CD14-positive monocyte (primary cell): ENCODE measurements at regions not wholly inside any gene's neighbourhood (a gene's known extent, or its start where the extent isn't known, plus 50 kb on each side); places are given as distances from the start of the nearest gene placed in this dataset.
"Not testable (repeated sequence)": the region's sequence is repeated elsewhere in the genome, so short reads cannot be mapped to it uniquely, and the experiment has no call there.

Experiments
- DNase-seq, 3 donors: peaks; one replicate each; pipeline ENCODE4 v3.0.0-alpha.2; 2011 to 2022
- H2AFZ ChIP-seq: 2 replicates; pipeline ENCODE4 v1.6.0; 2012; ENCODE audit warnings: mild to moderate bottlenecking, low read depth, low read length, inconsistent platforms; ENCODE audit not compliant: insufficient read depth, poor library complexity, severe bottlenecking
- H3K27ac ChIP-seq, 2 donors: 1 replicate in 1 of 2; 2 replicates in 1 of 2; pipeline ENCODE4 v1.5.1; 2012 to 2013; ENCODE audit warnings: low read length in 2 of 2, control low read depth in 1 of 2, inconsistent platforms in 1 of 2, low read depth in 1 of 2, mild to moderate bottlenecking in 1 of 2
- H3K27me3 ChIP-seq, 2 donors: one replicate each; pipeline versions ENCODE4 v1.6.0 to v1.6.1; 2011 to 2013; ENCODE audit warnings: low read length in 2 of 2; ENCODE audit not compliant: control insufficient read depth in 2 of 2, insufficient read depth in 2 of 2
- H3K36me3 ChIP-seq, 2 donors: replicated peaks in 1 of 2; 1 replicate in 1 of 2; 2 replicates in 1 of 2; pipeline versions ENCODE4 v1.5.1 to v1.6.1; 2012 to 2013; ENCODE audit warnings: low read length in 2 of 2, control low read depth in 1 of 2, inconsistent platforms in 1 of 2, mild to moderate bottlenecking in 1 of 2; ENCODE audit not compliant: insufficient read depth in 2 of 2, control insufficient read depth in 1 of 2
- H3K4me1 ChIP-seq, 2 donors: 1 replicate in 1 of 2; 2 replicates in 1 of 2; pipeline versions ENCODE4 v1.5.1 to v1.6.1; 2012 to 2013; ENCODE audit warnings: low read length in 2 of 2, control low read depth in 1 of 2, inconsistent platforms in 1 of 2, mild to moderate bottlenecking in 1 of 2, moderate library complexity in 1 of 2; ENCODE audit not compliant: insufficient read depth in 2 of 2, control insufficient read depth in 1 of 2
- H3K4me2 ChIP-seq: replicated peaks from 2 replicates; pipeline ENCODE3; 2012; ENCODE audit warnings: low read length, moderate library complexity, mild to moderate bottlenecking; ENCODE audit not compliant: poor library complexity, severe bottlenecking; ENCODE audit errors: extremely low read depth
- H3K4me3 ChIP-seq, 3 experiments: fragments of 200-600 bp in 1 of 3; sonication (generic) in 1 of 3; replicated peaks in 1 of 3; 1 replicate in 2 of 3; 2 replicates in 1 of 3; pipeline ENCODE4 v1.5.1; 2011 to 2013; ENCODE audit warnings: low read length in 3 of 3, mild to moderate bottlenecking in 3 of 3, control low read depth in 2 of 3, low read depth in 2 of 3, inconsistent platforms in 1 of 3, moderate library complexity in 1 of 3
- H3K79me2 ChIP-seq: 2 replicates; pipeline ENCODE4 v1.6.0; 2012; ENCODE audit warnings: mild to moderate bottlenecking, control low read depth, inconsistent platforms, low read length, moderate library complexity; ENCODE audit not compliant: insufficient read depth
- H3K9ac ChIP-seq: 2 replicates; pipeline ENCODE4 v1.6.0; 2017; ENCODE audit warnings: low read length, mild to moderate bottlenecking; ENCODE audit not compliant: insufficient read depth, poor library complexity, severe bottlenecking
- H3K9me3 ChIP-seq, 2 donors: replicated peaks in 1 of 2; 1 replicate in 1 of 2; 2 replicates in 1 of 2; pipeline versions ENCODE4 v1.5.1 to v1.6.1; 2012 to 2013; ENCODE audit warnings: low read length in 2 of 2, control low read depth in 1 of 2; ENCODE audit not compliant: control insufficient read depth in 1 of 2, insufficient read depth in 1 of 2
- H4K20me1 ChIP-seq: 2 replicates; pipeline ENCODE4 v1.6.0; 2012; ENCODE audit warnings: mild to moderate bottlenecking, low read length, control low read depth, moderate library complexity; ENCODE audit not compliant: insufficient read depth
- H3K27ac Mint-ChIP-seq, 7 donors: one replicate each; pipeline ENCODE4 v1.8.0; 2020; ENCODE audit warnings: mild to moderate bottlenecking in 7 of 7, mixed read lengths in 7 of 7, moderate library complexity in 6 of 7, inconsistent platforms in 2 of 7
- H3K27me3 Mint-ChIP-seq, 3 donors: one replicate each; pipeline ENCODE4 v1.8.0; 2021 to 2022; ENCODE audit warnings: low read depth in 3 of 3, mild to moderate bottlenecking in 3 of 3, mixed read lengths in 3 of 3, moderate library complexity in 3 of 3, inconsistent platforms in 1 of 3
- H3K36me3 Mint-ChIP-seq, 2 donors: one replicate each; pipeline ENCODE4 v1.8.0; 2020; ENCODE audit warnings: mixed read lengths in 2 of 2, inconsistent platforms in 1 of 2, mild to moderate bottlenecking in 1 of 2
- H3K4me1 Mint-ChIP-seq: one replicate; pipeline ENCODE4 v1.8.0; 2020; ENCODE audit warnings: mild to moderate bottlenecking, mixed read lengths
- H3K4me3 Mint-ChIP-seq, 2 donors: one replicate each; pipeline ENCODE4 v1.8.0; 2020; ENCODE audit warnings: mild to moderate bottlenecking in 2 of 2, mixed read lengths in 2 of 2, moderate library complexity in 1 of 2
- H3K9me3 Mint-ChIP-seq, 7 donors: one replicate each; pipeline ENCODE4 v1.8.0; 2020 to 2022; ENCODE audit warnings: mixed read lengths in 7 of 7, mild to moderate bottlenecking in 6 of 7, moderate library complexity in 6 of 7, inconsistent platforms in 2 of 7
- CTCF ChIP-seq: fragments of 200-600 bp; IDR thresholded peaks from one replicate; pipeline ENCODE4 v1.8.0; 2022; ENCODE audit warnings: antibody characterized with exemption, mild to moderate bottlenecking
- WGBS: methylation state at CpG from one replicate; pipeline ENCODE4 v1.1.5; 2013; ENCODE audit warnings: missing lambda C conversion rate; ENCODE audit not compliant: insufficient coverage; 5-methylcytosine and 5-hydroxymethylcytosine counted together
- intact Hi-C, 2 donors: fragments of 100-400 bp; cut with micrococcal nuclease; formaldehyde crosslinking; loops; one replicate each; pipeline versions ENCODE4 v1.15.0 to v1.15.1; 2023

GRCh38 chr10:108608860-108609259 lies 1314.5 kb downstream of the XPNPEP1 start:
- no peak overlapping the region for H3K4me3 Mint-ChIP-seq
- Histone ChIP-seq H3K79me2 (no peaks in the 10 kb centered on the region), H3K27ac (no peak overlapping the region), H3K4me3 (no peak overlapping the region), H3K4me1 (no peaks in the 10 kb centered on the region), H4K20me1 (no peaks in the 10 kb centered on the region), H3K9ac (no peak overlapping the region), H2AFZ (no peak overlapping the region), H3K36me3 (no peaks in the 10 kb centered on the region), H3K9me3 (no peaks in the 10 kb centered on the region), H3K4me2 (no peak overlapping the region), H3K27me3 (no peaks in the 10 kb centered on the region)
- no peak for DNase-seq
- no peaks in the 10 kb centered on the region for H3K4me1 Mint-ChIP-seq
- H3K9me3 Mint-ChIP-seq = peaks cover 0 to 6% (median 3%) of the 10 kb centered on the region in 7 donors
- H3K27ac Mint-ChIP-seq = no peak overlapping the region
- no peaks in the 10 kb centered on the region for H3K36me3 Mint-ChIP-seq
- TF ChIP-seq CTCF = no peak
- no CpG with 5 or more reads among the region's 1 CpG for WGBS
- intact Hi-C loops = no loop called here
- H3K27me3 Mint-ChIP-seq = no peaks in the 10 kb centered on the region

DNA sequence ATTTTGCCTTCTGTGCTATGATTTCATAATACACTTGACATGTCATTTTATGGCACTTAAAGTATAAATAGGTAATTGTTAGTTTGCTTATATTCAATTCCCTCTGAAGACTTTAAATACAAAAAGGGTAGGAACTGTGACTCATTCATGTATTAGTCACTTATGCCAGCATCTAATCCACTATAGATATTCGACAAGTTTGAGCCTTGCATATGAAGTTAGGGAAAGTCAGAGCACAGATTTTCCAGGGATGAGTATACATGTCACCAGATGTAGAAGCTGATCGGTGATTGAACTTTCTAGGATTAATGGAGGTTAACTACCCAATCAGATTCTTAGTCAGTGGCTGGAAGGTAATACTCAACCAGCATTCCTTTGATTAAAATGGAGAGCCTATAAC lies 1321.5 kb downstream of the XPNPEP1 start:
- no peak overlapping the region for H2AFZ ChIP-seq
- H3K4me2 ChIP-seq = no peak overlapping the region
- no peak overlapping the region for H3K4me3 ChIP-seq
- H3K27ac ChIP-seq = no peak overlapping the region
- WGBS = no CpG with 5 or more reads among the region's 2 CpGs
- Mint-ChIP-seq H3K27me3 (peaks cover 0 to 4% (median 0%) of the 10 kb centered on the region in 3 donors), H3K4me1 (peaks cover 5% of the 10 kb centered on the region), H3K4me3 (no peak overlapping the region), H3K9me3 (peaks cover 0 to 7% (median 2%) of the 10 kb centered on the region in 7 donors), H3K36me3 (no peaks in the 10 kb centered on the region), H3K27ac (no peak overlapping the region)
- no peak overlapping the region for H3K9ac ChIP-seq
- H3K36me3 ChIP-seq = no peaks in the 10 kb centered on the region
- no peak for TF ChIP-seq CTCF
- no peaks in the 10 kb centered on the region for H3K27me3 ChIP-seq
- no peaks in the 10 kb centered on the region for H3K79me2 ChIP-seq
- DNase-seq = no peak
- H3K4me1 ChIP-seq = no peaks in the 10 kb centered on the region
- intact Hi-C loops = no loop called here
- no peaks in the 10 kb centered on the region for H3K9me3 ChIP-seq
- H4K20me1 ChIP-seq = no peaks in the 10 kb centered on the region

- H3K4me3 ChIP-seq, H3K27me3 Mint-ChIP-seq, H3K9me3 Mint-ChIP-seq, H3K4me1 Mint-ChIP-seq, H3K4me1 ChIP-seq, H3K27me3 ChIP-seq, H3K27ac Mint-ChIP-seq, H3K79me2 ChIP-seq, DNase-seq, H3K9me3 ChIP-seq, H3K4me2 ChIP-seq, H3K9ac ChIP-seq, H3K36me3 Mint-ChIP-seq, H2AFZ ChIP-seq, H3K4me3 Mint-ChIP-seq, H3K27ac ChIP-seq, intact Hi-C loops, H3K36me3 ChIP-seq, H4K20me1 ChIP-seq: not testable (repeated sequence)
- 75% methylated on average over 2 of the region's 4 CpGs for WGBS
These were observed 1322.8 kb downstream of the XPNPEP1 start for GRCh38 chr10:108600511-108600910.

- H3K27me3 ChIP-seq, intact Hi-C loops, H3K9me3 ChIP-seq, H3K27ac Mint-ChIP-seq, H3K36me3 Mint-ChIP-seq, H3K4me1 ChIP-seq, DNase-seq, H3K4me3 ChIP-seq, H3K79me2 ChIP-seq, H3K4me1 Mint-ChIP-seq, H3K9me3 Mint-ChIP-seq, H3K27ac ChIP-seq, H4K20me1 ChIP-seq, H3K27me3 Mint-ChIP-seq, H3K4me2 ChIP-seq, H3K36me3 ChIP-seq, H3K9ac ChIP-seq, H2AFZ ChIP-seq: not testable (repeated sequence)
- H3K4me3 Mint-ChIP-seq = peak overlapping the region; percentile 18 to 20
- WGBS = 76% methylated on average over 3 of the region's 11 CpGs
These were observed 1324.0 kb downstream of the XPNPEP1 start for GRCh38 chr10:108599317-108599716.
